ENCODE measurements at regions not wholly inside any gene's neighbourhood (a gene's known extent, or its start where the extent isn't known, plus 50 kb on each side); places are given as distances from the start of the nearest gene placed in this dataset.

- Histone ChIP-seq H3K27me3 (ENCODE audit: control insufficient read depth in 2 of 2, insufficient read depth in 2 of 2, low read length in 2 of 2) (no peaks in the 10 kb centered on the region), H3K9me3 (replicated peaks; ENCODE audit: control insufficient read depth, insufficient read depth, low read length) (no peaks in the 10 kb centered on the region), H3K9me1 (replicated peaks; ENCODE audit: control insufficient read depth, extremely low read depth, insufficient read depth, low read length) (no peaks in the 10 kb centered on the region), H3K79me2 (ENCODE audit: control insufficient read depth, insufficient read depth, low read length) (no peaks in the 10 kb centered on the region), H3K27ac (ENCODE audit: insufficient read depth, low read depth, low read length) (no peak overlapping the region), H3K9ac (replicated peaks; ENCODE audit: extremely low read depth, insufficient read depth, low read length) (no peak overlapping the region), H2AFZ (ENCODE audit: low read depth, low read length) (no peak overlapping the region), H3K4me3 (replicated peaks in 1 of 3; ENCODE audit: insufficient read depth in 1 of 3, low read depth in 1 of 3, low read length in 3 of 3) (no peak overlapping the region), H4K20me1 (replicated peaks; ENCODE audit: control insufficient read depth, extremely low read depth, insufficient read depth, low read length) (no peaks in the 10 kb centered on the region), H3K4me2 (ENCODE audit: insufficient read depth, low read length) (no peak overlapping the region), H3K4me1 (ENCODE audit: control insufficient read depth, extremely low read depth, insufficient read depth, low read length) (no peaks in the 10 kb centered on the region), H3K36me3 (ENCODE audit: control insufficient read depth in 2 of 2, extremely low read depth in 1 of 2, insufficient read depth in 2 of 2, low read length in 2 of 2) (no peaks in the 10 kb centered on the region)
- BruUV-seq (replicated peaks): no TSS peak
- DNase-seq (ENCODE audit: low read depth, low spot score) (no peak), FAIRE-seq (no peak)
- dilution Hi-C loops (cut with MboI; ENCODE audit: extremely low pct_ligation_motif_present, low sequenced_read_pairs) (no loop called here), intact Hi-C loops (cut with micrococcal nuclease) (no loop called here)
- ChIA-PET POLR2A (no interaction called here), CTCF (no interaction called here)
- TF ChIP-seq CTCF (IDR thresholded peaks at IDR 0.05; ENCODE audit: extremely low read depth in 1 of 2, insufficient read depth in 1 of 2, low read depth in 1 of 2, low read length in 2 of 2) (no peak), POLR2AphosphoS5 (IDR thresholded peaks at IDR 0.05; ENCODE audit: insufficient read depth, low read depth, low read length) (no peak), JUN (IDR thresholded peaks at IDR 0.05; ENCODE audit: borderline replicate concordance, insufficient read depth, insufficient read length, low read depth) (no peak), MYC (IDR thresholded peaks at IDR 0.05; ENCODE audit: low read depth, low read length) (no peak), GATA2 (IDR thresholded peaks at IDR 0.05; ENCODE audit: insufficient read depth, insufficient read length, low read depth, low read length) (no peak), MAX (IDR thresholded peaks at IDR 0.05; ENCODE audit: insufficient read depth, insufficient read length) (no peak), EZH2 (IDR thresholded peaks at IDR 0.05; ENCODE audit: borderline replicate concordance, low read depth, low read length, severe bottlenecking) (no peak), FOS (IDR thresholded peaks at IDR 0.05; ENCODE audit: borderline replicate concordance, insufficient read depth, low read length) (no peak), POLR2A (IDR thresholded peaks at IDR 0.05; ENCODE audit: low read depth, low read length) (no peak)
Measured at GRCh38 chr18:42417189-42417588, 462.2 kb downstream of the PIK3C3 start.

Measured in endothelial cell of umbilical vein (primary cell).